GM18505 (cell line): ENCODE measurements at regions not wholly inside any gene's neighbourhood (a gene's known extent, or its start where the extent isn't known, plus 50 kb on each side); places are given as distances from the start of the nearest gene placed in this dataset.
"Not testable (repeated sequence)": the region's sequence is repeated elsewhere in the genome, so short reads cannot be mapped to it uniquely, and the experiment has no call there.

Source experiments
- ATAC-seq: cut with Tn5 transposase; IDR thresholded peaks from one replicate; pipeline ENCODE4 v1.9.1; 2021; ENCODE audit not compliant: unreplicated experiment
- POLR2A ChIP-seq: IDR thresholded peaks from 4 replicates; pipeline ENCODE4 v1.6.1; 2011; ENCODE audit warnings: borderline replicate concordance; ENCODE audit not compliant: insufficient read depth, insufficient read length; ENCODE audit errors: extremely low read depth

GRCh38 chr13:55937180-55937579, 1203.5 kb upstream of the PRR20A start:
- ATAC-seq, result no peak

GRCh38 chr13:55948175-55948574, 1192.5 kb upstream of the PRR20A start:
- no peak for ATAC-seq
- no peak for TF ChIP-seq POLR2A

More at GRCh38 chr13:55937180-55937579, 1203.5 kb upstream of the PRR20A start:
- TF ChIP-seq POLR2A, result no peak

GRCh38 chr13:55963934-55964333, 1176.8 kb upstream of the PRR20A start:
- ATAC-seq, result no peak
- no peak for TF ChIP-seq POLR2A

- TF ChIP-seq POLR2A, result no peak
- no peak for ATAC-seq
These were observed 1173.7 kb upstream of the PRR20A start for GRCh38 chr13:55967055-55967454.

GRCh38 chr13:55977436-55977835, 1163.3 kb upstream of the PRR20A start:
- no peak for TF ChIP-seq POLR2A

GRCh38 chr13:55981381-55981780, 1159.3 kb upstream of the PRR20A start:
- no peak for TF ChIP-seq POLR2A
- ATAC-seq, result no peak

More at GRCh38 chr13:55977436-55977835, 1163.3 kb upstream of the PRR20A start:
- ATAC-seq, result no peak

- ATAC-seq, result not testable (repeated sequence)
These were observed 1156.7 kb upstream of the PRR20A start for GRCh38 chr13:55984026-55984425.

- ATAC-seq, result no peak
- no peak for TF ChIP-seq POLR2A
These were observed 1150.1 kb upstream of the PRR20A start for GRCh38 chr13:55990631-55991030.

- TF ChIP-seq POLR2A, result no peak
- ATAC-seq, result no peak
These were observed 1149.1 kb upstream of the PRR20A start for GRCh38 chr13:55991666-55992065.

- ATAC-seq, result no peak
- TF ChIP-seq POLR2A, result no peak
These were observed 1148.6 kb upstream of the PRR20A start for GRCh38 chr13:55992145-55992544.

GRCh38 chr13:55999709-56000108, 1141.0 kb upstream of the PRR20A start:
- TF ChIP-seq POLR2A, result no peak
- no peak for ATAC-seq

GRCh38 chr13:56009418-56009817, 1131.3 kb upstream of the PRR20A start:
- no peak for ATAC-seq
- no peak for TF ChIP-seq POLR2A

GRCh38 chr13:56012644-56013043, 1128.1 kb upstream of the PRR20A start:
- no peak for TF ChIP-seq POLR2A
- ATAC-seq, result no peak

GRCh38 chr13:56015919-56016318, 1124.8 kb upstream of the PRR20A start:
- no peak for ATAC-seq
- TF ChIP-seq POLR2A, result no peak

- no peak for ATAC-seq
- no peak for TF ChIP-seq POLR2A
These were observed 1121.1 kb upstream of the PRR20A start for GRCh38 chr13:56019606-56020005.
